ENCODE measurements at regions not wholly inside any gene's neighbourhood (a gene's known extent, or its start where the extent isn't known, plus 50 kb on each side); places are given as distances from the start of the nearest gene placed in this dataset.

- TF ChIP-seq POLR2AphosphoS5 (IDR thresholded peaks at IDR 0.05; ENCODE audit: borderline replicate concordance, low read depth, low read length) (no peak), EZH2 (IDR thresholded peaks at IDR 0.05) (no peak), FOXP2 (optimal IDR thresholded peaks at IDR 0.05; ENCODE audit: control extremely low read depth, extremely low read length, insufficient read depth) (no peak)
Observed at GRCh38 chr22:49614966-49615965, 212.4 kb downstream of the BRD1 start.
